A673 (cell line): ENCODE measurements at regions not wholly inside any gene's neighbourhood (a gene's known extent, or its start where the extent isn't known, plus 50 kb on each side); places are given as distances from the start of the nearest gene placed in this dataset.

Experiments used
- BruUV-seq: library from RNA; stranded (reverse); fragments of 400-500 nt; replicated peaks from 2 replicates; lab custom pipeline; 2021; lab: Mats Ljungman, UMichigan
- CTCF ChIA-PET: fragments of 300-600 bp; sonication (Branson Sonifier 250); formaldehyde crosslinking; loops from one replicate; lab custom pipeline; 2022; ENCODE audit warnings: antibody characterized with exemption; lab: Charles Lee
- POLR2A ChIA-PET: fragments of 300-600 bp; sonication (Branson Sonifier 250); formaldehyde crosslinking; loops from one replicate; lab custom pipeline; 2022; ENCODE audit warnings: antibody characterized with exemption; ENCODE audit not compliant: low non-redundant PET; lab: Charles Lee
- DNase-seq: peaks from one replicate; pipeline ENCODE4 v3.0.0-alpha.2; 2015; ENCODE audit warnings: low spot score
- H3K27ac ChIP-seq: fragments of 200-600 bp; sonication (generic); 2 replicates; pipeline ENCODE4 v1.5.1; 2016; ENCODE audit warnings: mixed run types, low read depth, mild to moderate bottlenecking, mixed read lengths, antibody characterized with exemption, low read length; ENCODE audit not compliant: poor library complexity, severe bottlenecking
- H3K27me3 ChIP-seq: fragments of 200-600 bp; sonication (generic); replicated peaks from 2 replicates; pipeline ENCODE4 v1.6.1; 2017; ENCODE audit warnings: mixed run types, low read depth, mild to moderate bottlenecking, mixed read lengths, antibody characterized with exemption, low read length; ENCODE audit not compliant: insufficient read depth, poor library complexity
- H3K36me3 ChIP-seq: fragments of 200-600 bp; sonication (generic); 2 replicates; pipeline ENCODE4 v1.6.1; 2016; ENCODE audit warnings: mixed run types, mild to moderate bottlenecking, mixed read lengths, antibody characterized with exemption, low read length; ENCODE audit not compliant: insufficient read depth, poor library complexity, severe bottlenecking
- H3K4me1 ChIP-seq: fragments of 200-600 bp; sonication (generic); 2 replicates; pipeline ENCODE4 v1.6.1; 2017; ENCODE audit warnings: mixed run types, mild to moderate bottlenecking, mixed read lengths, antibody characterized with exemption, low read length; ENCODE audit not compliant: insufficient read depth, poor library complexity, severe bottlenecking
- H3K4me3 ChIP-seq: fragments of 200-600 bp; sonication (generic); 2 replicates; pipeline ENCODE4 v1.5.1; 2016; ENCODE audit warnings: low read depth, mixed run types, mild to moderate bottlenecking, mixed read lengths, low read length; ENCODE audit not compliant: poor library complexity, severe bottlenecking
- H3K9me3 ChIP-seq: fragments of 200-600 bp; sonication (generic); 2 replicates; pipeline ENCODE4 v1.6.1; 2016; ENCODE audit warnings: mixed run types, low read depth, mild to moderate bottlenecking, mixed read lengths, antibody characterized with exemption, low read length; ENCODE audit not compliant: poor library complexity, severe bottlenecking
- CTCF ChIP-seq: fragments of 300-800, 200-600 bp; sonication (generic); conservative IDR thresholded peaks from 2 replicates; pipeline ENCODE4 v1.5.1; 2017; ENCODE audit warnings: low read depth, mild to moderate bottlenecking, antibody characterized with exemption, low read length, moderate library complexity, mixed read lengths
- EZH2 ChIP-seq: fragments of 200-600 bp; sonication (generic); IDR thresholded peaks from 2 replicates; pipeline ENCODE4 v1.6.1; 2017; ENCODE audit warnings: borderline replicate concordance, low read depth, mild to moderate bottlenecking, mixed read lengths, antibody characterized with exemption, low read length; ENCODE audit not compliant: poor library complexity, severe bottlenecking
- intact Hi-C: fragments of 100-400 bp; cut with micrococcal nuclease; formaldehyde crosslinking; loops from one replicate; pipeline ENCODE4 v1.10.0; 2022; ENCODE audit not compliant: unreplicated experiment

- Histone ChIP-seq H3K36me3 (no peaks in the 10 kb centered on the region), H3K4me3 (no peak overlapping the region), H3K4me1 (no peaks in the 10 kb centered on the region), H3K9me3 (peaks cover 4% of the 10 kb centered on the region), H3K27me3 (no peaks in the 10 kb centered on the region), H3K27ac (no peak overlapping the region)
- intact Hi-C loops = no loop called here
- DNase-seq = no peak
- ChIA-PET CTCF (no interaction called here), POLR2A (no interaction called here)
- no TSS peak for BruUV-seq
- no peak for TF ChIP-seq CTCF
- TF ChIP-seq EZH2 = no peak
These were observed 736.9 kb downstream of the GBE1 start for GRCh38 chr3:81024560-81024959.

GRCh38 chr3:81022339-81022738 is 739.1 kb downstream of the GBE1 start:
- Histone ChIP-seq H3K4me3 (no peak overlapping the region), H3K4me1 (no peaks in the 10 kb centered on the region), H3K27me3 (no peaks in the 10 kb centered on the region), H3K9me3 (peaks cover 3% of the 10 kb centered on the region), H3K27ac (no peak overlapping the region), H3K36me3 (no peaks in the 10 kb centered on the region)
- no peak for DNase-seq
- no TSS peak for BruUV-seq
- POLR2A ChIA-PET = no interaction called here
- CTCF ChIA-PET = no interaction called here
- intact Hi-C loops = no loop called here
- TF ChIP-seq EZH2 (no peak), CTCF (no peak)

- no peak for TF ChIP-seq CTCF
- TF ChIP-seq EZH2 = no peak
- Histone ChIP-seq H3K36me3 (no peaks in the 10 kb centered on the region), H3K27ac (no peak overlapping the region), H3K4me3 (no peak overlapping the region), H3K9me3 (peaks cover 4% of the 10 kb centered on the region), H3K4me1 (no peaks in the 10 kb centered on the region), H3K27me3 (no peaks in the 10 kb centered on the region)
- intact Hi-C loops = no loop called here
- POLR2A ChIA-PET = no interaction called here
- DNase-seq = no peak
- BruUV-seq = no TSS peak
- CTCF ChIA-PET = no interaction called here
These were observed 748.1 kb downstream of the GBE1 start for GRCh38 chr3:81013360-81013759.
